HL-60 (cell line): ENCODE measurements at regions not wholly inside any gene's neighbourhood (a gene's known extent, or its start where the extent isn't known, plus 50 kb on each side); places are given as distances from the start of the nearest gene placed in this dataset.

Source experiments
- DNase-seq, 2 experiments: peaks; one replicate each; pipeline ENCODE4 v3.0.0-alpha.2; 2010 to 2020; ENCODE audit warnings: low read depth in 1 of 2, low spot score in 1 of 2
- H3K27ac ChIP-seq: fragments of 250-450 bp; sonication (Bioruptor Pico); replicated peaks from 2 replicates; pipeline ENCODE4 v1.5.1; 2020; ENCODE audit warnings: mild to moderate bottlenecking, moderate library complexity
- H3K27me3 ChIP-seq: fragments of 250-450 bp; sonication (Bioruptor Pico); 2 replicates; pipeline ENCODE4 v1.5.1; 2021; ENCODE audit warnings: mild to moderate bottlenecking, moderate library complexity; ENCODE audit not compliant: insufficient read depth, poor library complexity, severe bottlenecking
- H3K4me3 ChIP-seq: replicated peaks from 2 replicates; pipeline ENCODE4 v1.5.1; 2011; ENCODE audit warnings: mild to moderate bottlenecking, control low read depth, low read length; ENCODE audit not compliant: insufficient read depth
- CTCF ChIP-seq: IDR thresholded peaks from one replicate; pipeline ENCODE4 v1.5.1; 2011; ENCODE audit warnings: low read length, control low read depth, inconsistent platforms; ENCODE audit not compliant: insufficient read depth
- GABPA ChIP-seq: IDR thresholded peaks from 2 replicates; pipeline ENCODE4 v1.6.1; 2012; ENCODE audit warnings: low read depth
- POLR2AphosphoS5 ChIP-seq: IDR thresholded peaks from 2 replicates; pipeline ENCODE4 v1.6.1; 2012; ENCODE audit warnings: low read depth
- REST ChIP-seq: IDR thresholded peaks from 2 replicates; pipeline ENCODE4 v1.6.1; 2012; ENCODE audit warnings: low read depth; ENCODE audit not compliant: insufficient replicate concordance
- SPI1 ChIP-seq: IDR thresholded peaks from 2 replicates; pipeline ENCODE4 v1.6.1; 2012; ENCODE audit warnings: low read depth, mild to moderate bottlenecking, borderline replicate concordance

- H3K27ac ChIP-seq, result no peak overlapping the region
- H3K27me3 ChIP-seq, result no peaks in the 10 kb centered on the region
- TF ChIP-seq GABPA (no peak), REST (no peak), SPI1 (no peak), CTCF (no peak), POLR2AphosphoS5 (no peak)
- DNase-seq, result no peak
- H3K4me3 ChIP-seq, result no peak overlapping the region
These were observed 70.8 kb upstream of the GNAZ start for GRCh38 chr22:22999523-22999922.

GRCh38 chr22:23000657-23001347 is 69.5 kb upstream of the GNAZ start:
- Histone ChIP-seq H3K27ac (no peak overlapping the region), H3K27me3 (no peaks in the 10 kb centered on the region), H3K4me3 (no peak overlapping the region)
- no peak for TF ChIP-seq REST
- TF ChIP-seq SPI1, result no peak
- TF ChIP-seq CTCF, result no peak
- no peak for TF ChIP-seq GABPA
- no peak for TF ChIP-seq POLR2AphosphoS5
- no peak for DNase-seq

- peak in 1 of 2 experiments; percentile 11 for DNase-seq
- Histone ChIP-seq H3K4me3 (no peak overlapping the region), H3K27ac (no peak overlapping the region), H3K27me3 (no peaks in the 10 kb centered on the region)
- TF ChIP-seq CTCF (no peak), SPI1 (no peak), POLR2AphosphoS5 (no peak), GABPA (no peak), REST (no peak)
These were observed 68.9 kb upstream of the GNAZ start for GRCh38 chr22:23001463-23001862.
